HG03571 (cell line): ENCODE measurements at regions not wholly inside any gene's neighbourhood (a gene's known extent, or its start where the extent isn't known, plus 50 kb on each side); places are given as distances from the start of the nearest gene placed in this dataset.
"Not testable (repeated sequence)": the region's sequence is repeated elsewhere in the genome, so short reads cannot be mapped to it uniquely, and the experiment has no call there.

Experiments used
- ATAC-seq: cut with Tn5 transposase; IDR thresholded peaks from one replicate; pipeline ENCODE4 v1.9.1; 2021; ENCODE audit not compliant: unreplicated experiment

GRCh38 chr2:111385226-111385957 lies 264.7 kb downstream of the BCL2L11 start:
- not testable (repeated sequence) for ATAC-seq

GRCh38 chr2:111390605-111391004 lies 269.9 kb downstream of the BCL2L11 start:
- ATAC-seq = not testable (repeated sequence)

GRCh38 chr2:111395350-111396128 lies 274.8 kb downstream of the BCL2L11 start:
- not testable (repeated sequence) for ATAC-seq

GRCh38 chr2:111400598-111401253 lies 280.0 kb downstream of the BCL2L11 start:
- not testable (repeated sequence) for ATAC-seq

- not testable (repeated sequence) for ATAC-seq
These were observed 280.8 kb downstream of the BCL2L11 start for GRCh38 chr2:111401270-111402140.

GRCh38 chr2:111402450-111402849 lies 281.7 kb downstream of the BCL2L11 start:
- not testable (repeated sequence) for ATAC-seq

GRCh38 chr2:111403287-111403686 lies 282.6 kb downstream of the BCL2L11 start:
- ATAC-seq = not testable (repeated sequence)

GRCh38 chr2:111406616-111407015 lies 285.9 kb downstream of the BCL2L11 start:
- ATAC-seq = not testable (repeated sequence)

GRCh38 chr2:111407632-111408194 lies 287.0 kb downstream of the BCL2L11 start:
- ATAC-seq = not testable (repeated sequence)

GRCh38 chr2:111410868-111411406 lies 290.2 kb downstream of the BCL2L11 start:
- not testable (repeated sequence) for ATAC-seq

- ATAC-seq = not testable (repeated sequence)
These were observed 291.4 kb downstream of the BCL2L11 start for GRCh38 chr2:111411867-111412681.

- not testable (repeated sequence) for ATAC-seq
These were observed 292.3 kb downstream of the BCL2L11 start for GRCh38 chr2:111412841-111413650.

GRCh38 chr2:111413950-111414349 lies 293.2 kb downstream of the BCL2L11 start:
- not testable (repeated sequence) for ATAC-seq

GRCh38 chr2:111415765-111416743 lies 295.3 kb downstream of the BCL2L11 start:
- ATAC-seq = not testable (repeated sequence)

GRCh38 chr2:111417026-111417425 lies 296.3 kb downstream of the BCL2L11 start:
- not testable (repeated sequence) for ATAC-seq

- not testable (repeated sequence) for ATAC-seq
These were observed 297.6 kb downstream of the BCL2L11 start for GRCh38 chr2:111418091-111418875.
